Tibial artery (tissue), 4 donors: ENCODE measurements at regions not wholly inside any gene's neighbourhood (a gene's known extent, or its start where the extent isn't known, plus 50 kb on each side); places are given as distances from the start of the nearest gene placed in this dataset.

Source experiments
- DNase-seq, 2 donors: peaks; one replicate each; pipeline ENCODE4 v3.0.0-alpha.2; 2019
- H3K27ac ChIP-seq, 2 donors: fragments of 200-600 bp; sonication (generic) in 1 of 2; 1 replicate in 1 of 2; 2 replicates in 1 of 2; pipeline ENCODE4 v1.5.1; 2018 to 2019; ENCODE audit warnings: mild to moderate bottlenecking in 1 of 2
- H3K27me3 ChIP-seq, 2 donors: fragments of 200-600 bp; sonication (generic) in 1 of 2; one replicate each; pipeline versions ENCODE4 v1.5.1 to v1.6.0; 2016 to 2019
- H3K36me3 ChIP-seq, 3 donors: fragments of 200-600 bp; sonication (generic) in 2 of 3; one replicate each; pipeline ENCODE4 v1.5.1; 2016 to 2019; ENCODE audit warnings: mild to moderate bottlenecking in 2 of 3
- H3K4me1 ChIP-seq, 4 donors: fragments of 200-600 bp; sonication (generic) in 2 of 4; 1 replicate in 3 of 4; 2 replicates in 1 of 4; pipeline ENCODE4 v1.5.1; 2016 to 2019
- H3K4me3 ChIP-seq, 2 donors: fragments of 200-600 bp; sonication (generic) in 1 of 2; 1 replicate in 1 of 2; 2 replicates in 1 of 2; pipeline ENCODE4 v1.5.1; 2018 to 2019; ENCODE audit warnings: mild to moderate bottlenecking in 2 of 2
- H3K9me3 ChIP-seq, 3 donors: fragments of 200-600 bp; sonication (generic) in 1 of 3; one replicate each; pipeline ENCODE4 v1.5.1; 2016 to 2019
- CTCF ChIP-seq, 2 experiments: fragments of 200-600 bp in 1 of 2; fragments of 450-650 bp in 1 of 2; IDR thresholded peaks; one replicate each; pipeline ENCODE4 v1.5.1; 2017 to 2019; ENCODE audit warnings: antibody characterized with exemption in 2 of 2, mild to moderate bottlenecking in 1 of 2, moderate library complexity in 1 of 2
- intact Hi-C: fragments of 100-400 bp; cut with DNase I; formaldehyde crosslinking; loops from one replicate; pipeline ENCODE4 v1.15.0; 2023; ENCODE audit warnings: low total_unique reads

GRCh38 chr3:536417-536813 lies 339.9 kb downstream of the CHL1 start:
- peak overlapping the region; percentile 38 to 43 for H3K4me3 ChIP-seq
- no peaks in the 10 kb centered on the region for H3K36me3 ChIP-seq
- H3K4me1 ChIP-seq: no peaks in the 10 kb centered on the region
- TF ChIP-seq CTCF (IDR thresholded peaks at IDR 0.05): no peak
- intact Hi-C loops: no loop called here
- no peaks in the 10 kb centered on the region for H3K9me3 ChIP-seq
- H3K27me3 ChIP-seq: no peaks in the 10 kb centered on the region
- no peak for DNase-seq
- peak overlapping the region in 1 of 2 donors; percentile 30 for H3K27ac ChIP-seq

DNA sequence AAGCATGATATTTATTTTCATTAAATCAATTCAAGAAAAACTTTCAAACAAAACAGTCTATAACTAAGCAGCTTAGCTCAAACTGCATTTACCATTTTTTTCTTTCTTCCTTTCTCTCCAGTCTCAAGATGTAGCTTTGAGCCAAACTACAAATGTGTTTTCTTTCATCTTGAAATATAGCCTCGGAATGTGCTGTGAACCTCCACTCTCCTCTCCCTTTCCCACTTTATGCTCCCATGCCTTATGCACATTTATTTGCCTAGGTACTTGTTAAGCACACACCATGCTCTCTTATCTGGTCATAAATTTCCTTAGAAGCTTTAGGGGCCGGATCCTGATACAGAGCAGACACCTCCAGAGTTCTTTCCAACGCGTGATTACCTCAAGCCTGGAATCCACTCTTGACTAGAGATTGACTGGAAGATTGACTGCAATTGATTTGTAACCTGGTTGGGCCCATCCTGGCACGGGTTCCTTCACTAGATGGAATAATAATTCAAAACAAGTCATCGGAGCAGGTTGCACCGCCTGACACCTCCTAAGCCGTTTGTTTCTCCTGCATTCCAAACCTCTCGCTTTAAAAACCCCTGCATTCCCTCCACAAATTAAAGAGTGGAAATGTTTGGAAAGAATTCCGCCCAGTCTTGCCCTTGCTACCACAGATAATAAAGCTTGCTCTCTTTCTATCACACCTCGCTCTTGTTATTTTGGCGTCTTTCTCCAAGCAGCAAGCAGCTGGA lies 344.7 kb downstream of the CHL1 start:
- H3K27me3 ChIP-seq: no peaks in the 10 kb centered on the region
- TF ChIP-seq CTCF (IDR thresholded peaks at IDR 0.05): no peak
- H3K4me3 ChIP-seq: no peak overlapping the region
- no peak overlapping the region for H3K27ac ChIP-seq
- intact Hi-C loops: no loop called here
- DNase-seq: no peak
- no peaks in the 10 kb centered on the region for H3K4me1 ChIP-seq
- H3K36me3 ChIP-seq: no peaks in the 10 kb centered on the region
- H3K9me3 ChIP-seq: no peaks in the 10 kb centered on the region

GRCh38 chr3:542021-542420 lies 345.5 kb downstream of the CHL1 start:
- no peaks in the 10 kb centered on the region for H3K36me3 ChIP-seq
- no peak overlapping the region for H3K27ac ChIP-seq
- H3K27me3 ChIP-seq: no peaks in the 10 kb centered on the region
- intact Hi-C loops: no loop called here
- no peaks in the 10 kb centered on the region for H3K4me1 ChIP-seq
- no peaks in the 10 kb centered on the region for H3K9me3 ChIP-seq
- DNase-seq: no peak
- no peak for TF ChIP-seq CTCF (IDR thresholded peaks at IDR 0.05)
- no peak overlapping the region for H3K4me3 ChIP-seq

DNA sequence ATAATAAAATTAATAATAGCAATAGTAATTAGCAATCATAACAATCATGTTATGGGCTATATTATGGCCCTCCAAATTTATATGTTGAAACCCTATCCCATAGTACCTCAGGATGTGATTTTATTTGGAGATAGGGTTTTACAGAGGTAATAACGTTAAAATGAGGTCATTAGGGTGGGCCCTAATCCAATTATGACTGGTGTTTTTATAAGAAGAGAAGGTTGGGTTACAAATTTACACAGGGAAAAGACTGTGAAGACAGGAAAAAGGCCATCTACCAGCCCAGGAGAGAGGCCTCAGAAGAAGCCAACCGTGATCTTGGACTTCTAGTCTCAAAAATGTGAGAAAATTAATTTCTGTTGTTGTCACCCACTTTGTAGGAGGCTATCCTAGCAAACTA lies 353.1 kb downstream of the CHL1 start:
- no peak for TF ChIP-seq CTCF (IDR thresholded peaks at IDR 0.05)
- no peak for DNase-seq
- no peaks in the 10 kb centered on the region for H3K9me3 ChIP-seq
- intact Hi-C loops: no loop called here
- no peak overlapping the region for H3K4me3 ChIP-seq
- H3K27me3 ChIP-seq: no peaks in the 10 kb centered on the region
- H3K36me3 ChIP-seq: no peaks in the 10 kb centered on the region
- H3K4me1 ChIP-seq: no peaks in the 10 kb centered on the region
- H3K27ac ChIP-seq: no peak overlapping the region

GRCh38 chr3:550471-550870 lies 353.9 kb downstream of the CHL1 start:
- Histone ChIP-seq H3K4me1 (no peaks in the 10 kb centered on the region), H3K4me3 (no peak overlapping the region), H3K36me3 (no peaks in the 10 kb centered on the region), H3K9me3 (no peaks in the 10 kb centered on the region), H3K27me3 (no peaks in the 10 kb centered on the region), H3K27ac (no peak overlapping the region)
- no peak for DNase-seq
- intact Hi-C loops: no loop called here
- no peak for TF ChIP-seq CTCF (IDR thresholded peaks at IDR 0.05)

DNA sequence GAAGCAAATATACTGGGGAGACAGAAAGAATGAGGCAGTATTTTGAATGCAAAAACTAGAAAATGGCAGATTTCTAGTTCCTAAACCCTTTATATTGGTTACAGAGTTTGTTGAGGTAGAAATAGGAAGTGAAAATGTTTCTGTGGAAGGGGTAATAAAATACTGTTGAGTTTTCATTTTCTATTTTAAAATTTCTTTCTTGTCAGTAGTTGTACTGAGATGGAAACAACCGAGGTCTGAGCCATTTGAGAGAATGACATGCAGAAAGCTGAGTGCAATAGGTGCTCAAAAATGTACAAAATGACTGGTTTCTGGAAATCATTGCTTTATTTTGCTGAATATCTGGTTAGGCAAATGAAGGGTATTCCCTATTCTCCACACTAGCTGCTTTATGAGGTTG lies 361.4 kb downstream of the CHL1 start:
- TF ChIP-seq CTCF (IDR thresholded peaks at IDR 0.05): no peak
- Histone ChIP-seq H3K9me3 (no peaks in the 10 kb centered on the region), H3K36me3 (no peaks in the 10 kb centered on the region), H3K4me1 (no peaks in the 10 kb centered on the region), H3K27me3 (no peaks in the 10 kb centered on the region), H3K4me3 (no peak overlapping the region), H3K27ac (no peak overlapping the region)
- DNase-seq: no peak
- intact Hi-C loops: no loop called here
